H9 (cell line): ENCODE measurements at regions not wholly inside any gene's neighbourhood (a gene's known extent, or its start where the extent isn't known, plus 50 kb on each side); places are given as distances from the start of the nearest gene placed in this dataset.

Source experiments
- DNase-seq: peaks from one replicate; pipeline ENCODE4 v3.0.0-alpha.2; 2017
- H2AFZ ChIP-seq: one replicate; pipeline ENCODE4 v1.6.1; 2013; ENCODE audit warnings: mild to moderate bottlenecking, low read length, control low read depth, moderate library complexity
- H2AK5ac ChIP-seq: 2 replicates; pipeline ENCODE4 v1.6.1; 2013; ENCODE audit warnings: low read length, control low read depth, mixed read lengths; ENCODE audit not compliant: insufficient read length
- H2BK120ac ChIP-seq: one replicate; pipeline ENCODE4 v1.6.1; 2013; ENCODE audit warnings: low read depth, mild to moderate bottlenecking, low read length, control low read depth, inconsistent platforms; ENCODE audit not compliant: poor library complexity, severe bottlenecking
- H2BK12ac ChIP-seq: 2 replicates; pipeline ENCODE4 v1.6.1; 2013; ENCODE audit warnings: low read length, control low read depth, mixed read lengths, low read depth; ENCODE audit not compliant: insufficient read length
- H2BK15ac ChIP-seq: 2 replicates; pipeline ENCODE4 v1.6.1; 2013; ENCODE audit warnings: low read depth, low read length, control low read depth
- H2BK20ac ChIP-seq: one replicate; pipeline ENCODE4 v1.6.1; 2013; ENCODE audit warnings: low read depth, mild to moderate bottlenecking, low read length, control low read depth, inconsistent platforms; ENCODE audit not compliant: poor library complexity, severe bottlenecking
- H2BK5ac ChIP-seq: 2 replicates; pipeline ENCODE4 v1.6.1; 2013; ENCODE audit warnings: low read length, control low read depth, mixed read lengths; ENCODE audit not compliant: insufficient read length
- H3K14ac ChIP-seq: 2 replicates; pipeline ENCODE4 v1.6.1; 2013; ENCODE audit warnings: low read length, control low read depth; ENCODE audit not compliant: insufficient read depth
- H3K18ac ChIP-seq: 2 replicates; pipeline ENCODE4 v1.6.1; 2013; ENCODE audit warnings: low read depth, mild to moderate bottlenecking, mixed read lengths, low read length, control low read depth; ENCODE audit not compliant: insufficient read length
- H3K23ac ChIP-seq: 2 replicates; pipeline ENCODE4 v1.6.1; 2013; ENCODE audit warnings: low read length, control low read depth, mixed read lengths, low read depth; ENCODE audit not compliant: insufficient read length
- H3K23me2 ChIP-seq: 2 replicates; pipeline ENCODE4 v1.6.1; 2013; ENCODE audit warnings: low read depth, mild to moderate bottlenecking, mixed read lengths, low read length, control low read depth; ENCODE audit not compliant: insufficient read length, poor library complexity, severe bottlenecking
- H3K27ac ChIP-seq: 2 replicates; pipeline ENCODE4 v1.5.1; 2013; ENCODE audit warnings: low read length, control low read depth, mixed read lengths, low read depth; ENCODE audit not compliant: insufficient read length
- H3K27me3 ChIP-seq: 2 replicates; pipeline ENCODE4 v1.6.1; 2013; ENCODE audit warnings: low read length, control low read depth, inconsistent platforms; ENCODE audit not compliant: insufficient read depth
- H3K4ac ChIP-seq: 2 replicates; pipeline ENCODE4 v1.6.1; 2013; ENCODE audit warnings: low read depth, mild to moderate bottlenecking, control low read depth, inconsistent platforms, low read length, moderate library complexity
- H3K4me1 ChIP-seq: 2 replicates; pipeline ENCODE4 v1.6.1; 2013; ENCODE audit warnings: low read length, control low read depth, inconsistent platforms; ENCODE audit not compliant: insufficient read depth
- H3K4me2 ChIP-seq: 2 replicates; pipeline ENCODE4 v1.6.1; 2013; ENCODE audit warnings: low read length, control low read depth, mixed read lengths; ENCODE audit not compliant: insufficient read length, insufficient read depth
- H3K56ac ChIP-seq: 2 replicates; pipeline ENCODE4 v1.6.1; 2013; ENCODE audit warnings: low read depth, mild to moderate bottlenecking, mixed read lengths, low read length, control low read depth; ENCODE audit not compliant: insufficient read length
- H3K79me1 ChIP-seq: 2 replicates; pipeline ENCODE4 v1.6.1; 2013; ENCODE audit warnings: low read depth, mild to moderate bottlenecking, moderate library complexity, low read length, control low read depth, inconsistent platforms; ENCODE audit not compliant: insufficient read depth, poor library complexity, severe bottlenecking
- H3K79me2 ChIP-seq: 2 replicates; pipeline ENCODE4 v1.6.1; 2013; ENCODE audit warnings: low read length, control low read depth, inconsistent platforms; ENCODE audit not compliant: insufficient read depth
- H3K9ac ChIP-seq: 2 replicates; pipeline ENCODE4 v1.6.1; 2013; ENCODE audit warnings: low read length, control low read depth, mixed read lengths; ENCODE audit not compliant: insufficient read length; ENCODE audit errors: extremely low read depth
- H3K9me3 ChIP-seq: one replicate; pipeline ENCODE4 v1.6.1; 2013; ENCODE audit warnings: low read depth, low read length, inconsistent platforms; ENCODE audit not compliant: control insufficient read depth
- H3T11ph ChIP-seq: one replicate; pipeline ENCODE4 v1.6.1; 2013; ENCODE audit warnings: mild to moderate bottlenecking, low read length, control low read depth, inconsistent platforms
- H4K20me1 ChIP-seq: one replicate; pipeline ENCODE4 v1.6.1; 2013; ENCODE audit not compliant: control insufficient read depth, insufficient read length, insufficient read depth
- H4K5ac ChIP-seq: 2 replicates; pipeline ENCODE4 v1.6.1; 2013; ENCODE audit warnings: low read depth, mild to moderate bottlenecking, mixed read lengths, low read length, control low read depth; ENCODE audit not compliant: insufficient read length
- H4K8ac ChIP-seq: replicated peaks from 2 replicates; pipeline ENCODE4 v1.6.1; 2013; ENCODE audit warnings: low read length, control low read depth, mixed read lengths, low read depth; ENCODE audit not compliant: insufficient read length
- H4K91ac ChIP-seq: 2 replicates; pipeline ENCODE4 v1.6.1; 2013; ENCODE audit warnings: low read depth, mild to moderate bottlenecking, moderate library complexity, mixed read lengths, low read length, control low read depth; ENCODE audit not compliant: insufficient read length
- H3K27ac Mint-ChIP-seq, 3 experiments: 2 replicates in 2 of 3; 3 replicates in 1 of 3; pipeline ENCODE4 v1.8.0; 2020 to 2021; ENCODE audit warnings: mixed read lengths in 3 of 3, mild to moderate bottlenecking in 1 of 3, moderate library complexity in 1 of 3
- H3K27me3 Mint-ChIP-seq: 2 replicates; pipeline ENCODE4 v1.8.0; 2021; ENCODE audit warnings: low read depth, mild to moderate bottlenecking, moderate library complexity, mixed read lengths
- H3K36me3 Mint-ChIP-seq, 3 experiments: 2 replicates in 2 of 3; 3 replicates in 1 of 3; pipeline ENCODE4 v1.8.0; 2020 to 2021; ENCODE audit warnings: low read depth in 3 of 3, mixed read lengths in 3 of 3; ENCODE audit not compliant: insufficient read depth in 1 of 3
- H3K4me1 Mint-ChIP-seq, 2 experiments: 2 replicates each; pipeline ENCODE4 v1.8.0; 2020; ENCODE audit warnings: mixed read lengths in 2 of 2
- H3K4me3 Mint-ChIP-seq, 2 experiments: 2 replicates in 1 of 2; 3 replicates in 1 of 2; pipeline ENCODE4 v1.8.0; 2020 to 2021; ENCODE audit warnings: mild to moderate bottlenecking in 2 of 2, mixed read lengths in 2 of 2, moderate library complexity in 1 of 2
- H3K9me3 Mint-ChIP-seq, 2 experiments: 2 replicates in 1 of 2; 3 replicates in 1 of 2; pipeline ENCODE4 v1.8.0; 2020; ENCODE audit warnings: mild to moderate bottlenecking in 2 of 2, mixed read lengths in 2 of 2, moderate library complexity in 1 of 2
- CTCF ChIP-seq: fragments of 200-600 bp; sonication (generic); conservative IDR thresholded peaks from 3 replicates; pipeline ENCODE4 v1.8.0; 2021; ENCODE audit warnings: antibody characterized with exemption, mild to moderate bottlenecking

- H2BK15ac ChIP-seq, result no peak overlapping the region
- no peak for DNase-seq
- no peaks in the 10 kb centered on the region for H4K20me1 ChIP-seq
- H2BK12ac ChIP-seq, result no peak overlapping the region
- H2BK120ac ChIP-seq, result no peak overlapping the region
- H3K4me1 ChIP-seq, result peaks cover 5% of the 10 kb centered on the region
- H3K23ac ChIP-seq, result no peak overlapping the region
- Mint-ChIP-seq H3K27ac (no peak overlapping the region), H3K27me3 (peaks cover 10% of the 10 kb centered on the region), H3K4me3 (no peak overlapping the region), H3K9me3 (no peaks in the 10 kb centered on the region), H3K4me1 (peaks cover 26 to 31% of the 10 kb centered on the region in 2 experiments), H3K36me3 (0 out of 7 replicates have a peak, but pooled peaks cover 0 to 3% (median 0%) of the 10 kb centered on the region in 3 experiments)
- H3K27ac ChIP-seq, result no peak overlapping the region
- H3K9me3 ChIP-seq, result no peaks in the 10 kb centered on the region
- no peak overlapping the region for H2AK5ac ChIP-seq
- no peak overlapping the region for H3K9ac ChIP-seq
- H3K56ac ChIP-seq, result no peak overlapping the region
- H2BK5ac ChIP-seq, result no peak overlapping the region
- H4K91ac ChIP-seq, result no peak overlapping the region
- no peak overlapping the region for H2BK20ac ChIP-seq
- H3K23me2 ChIP-seq, result no peaks in the 10 kb centered on the region
- no peak overlapping the region for H4K5ac ChIP-seq
- H3K18ac ChIP-seq, result no peak overlapping the region
- H3K79me2 ChIP-seq, result no peaks in the 10 kb centered on the region
- H3K27me3 ChIP-seq, result no peaks in the 10 kb centered on the region
- H3K79me1 ChIP-seq, result no peaks in the 10 kb centered on the region
- H3K4me2 ChIP-seq, result no peak overlapping the region
- TF ChIP-seq CTCF, result no peak
- H3K4ac ChIP-seq, result no peak overlapping the region
- no peak overlapping the region for H3K14ac ChIP-seq
- H2AFZ ChIP-seq, result no peak overlapping the region
- H3T11ph ChIP-seq, result no peak overlapping the region
- no peak overlapping the region for H4K8ac ChIP-seq
These were observed 94.9 kb downstream of the HS1BP3 start for GRCh38 chr2:20555954-20556353.
